Stimulated activated CD4-positive, alpha-beta T cell treated with anti-CD3 and anti-CD28 coated beads, TNF-alpha, amount 100 ng/mL, for 48 hours (primary cell): ENCODE measurements at regions not wholly inside any gene's neighbourhood (a gene's known extent, or its start where the extent isn't known, plus 50 kb on each side); places are given as distances from the start of the nearest gene placed in this dataset.
"Not testable (repeated sequence)": the region's sequence is repeated elsewhere in the genome, so short reads cannot be mapped to it uniquely, and the experiment has no call there.

Experiments used
- DNase-seq, 3 donors: peaks; one replicate each; pipeline ENCODE4 v3.0.0-alpha.2; 2020; ENCODE audit warnings: low read depth in 3 of 3

DNA sequence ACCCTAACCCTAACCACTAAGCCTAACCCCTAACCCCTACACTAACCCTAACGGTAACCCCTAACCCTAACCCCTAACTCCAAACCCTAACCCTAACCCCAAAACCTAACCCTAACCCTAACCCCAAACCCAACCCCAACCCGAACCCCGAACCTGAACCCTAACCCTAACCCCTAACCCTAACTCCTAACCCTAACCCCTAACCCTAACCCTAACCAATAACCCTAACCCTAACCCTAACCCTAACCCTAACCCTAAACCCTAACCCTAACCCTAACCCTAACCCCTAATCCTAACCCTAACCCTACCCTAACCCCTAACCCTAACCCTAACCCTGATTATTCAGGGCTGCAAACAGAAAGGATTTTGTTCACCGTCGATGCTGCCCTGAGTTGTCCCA is 144.6 kb upstream of the DUSP22 start:
- DNase-seq: not testable (repeated sequence)

- DNase-seq: peak; percentile 86 to 97 (median 88)
Observed at GRCh38 chr6:148051-148984, 144.0 kb upstream of the DUSP22 start.

- DNase-seq: not testable (repeated sequence)
Observed at GRCh38 chr6:150147-150546, 142.1 kb upstream of the DUSP22 start.

GRCh38 chr6:152436-152835 is 139.9 kb upstream of the DUSP22 start:
- DNase-seq: not testable (repeated sequence)

DNA sequence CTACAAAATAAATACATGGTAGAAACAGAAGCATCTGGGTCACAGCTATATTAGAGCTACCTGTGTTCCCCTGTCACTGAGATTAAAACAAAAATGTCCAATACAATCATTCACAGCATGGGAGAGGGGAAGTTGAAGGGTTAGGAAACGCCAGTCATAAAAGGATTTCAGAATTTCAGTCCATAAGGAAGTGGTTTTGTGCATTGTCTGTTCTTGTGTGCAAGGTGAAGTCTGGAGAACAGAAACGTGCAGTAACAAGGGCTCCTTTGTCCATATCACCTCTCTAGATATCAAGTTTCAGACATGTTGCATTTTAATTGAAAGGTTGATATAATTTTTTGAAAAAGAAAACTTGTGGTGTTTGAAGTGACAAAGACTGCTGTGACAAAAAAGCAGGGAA is 139.3 kb upstream of the DUSP22 start:
- not testable (repeated sequence) for DNase-seq

GRCh38 chr6:153867-154266 is 138.4 kb upstream of the DUSP22 start:
- not testable (repeated sequence) for DNase-seq

DNA sequence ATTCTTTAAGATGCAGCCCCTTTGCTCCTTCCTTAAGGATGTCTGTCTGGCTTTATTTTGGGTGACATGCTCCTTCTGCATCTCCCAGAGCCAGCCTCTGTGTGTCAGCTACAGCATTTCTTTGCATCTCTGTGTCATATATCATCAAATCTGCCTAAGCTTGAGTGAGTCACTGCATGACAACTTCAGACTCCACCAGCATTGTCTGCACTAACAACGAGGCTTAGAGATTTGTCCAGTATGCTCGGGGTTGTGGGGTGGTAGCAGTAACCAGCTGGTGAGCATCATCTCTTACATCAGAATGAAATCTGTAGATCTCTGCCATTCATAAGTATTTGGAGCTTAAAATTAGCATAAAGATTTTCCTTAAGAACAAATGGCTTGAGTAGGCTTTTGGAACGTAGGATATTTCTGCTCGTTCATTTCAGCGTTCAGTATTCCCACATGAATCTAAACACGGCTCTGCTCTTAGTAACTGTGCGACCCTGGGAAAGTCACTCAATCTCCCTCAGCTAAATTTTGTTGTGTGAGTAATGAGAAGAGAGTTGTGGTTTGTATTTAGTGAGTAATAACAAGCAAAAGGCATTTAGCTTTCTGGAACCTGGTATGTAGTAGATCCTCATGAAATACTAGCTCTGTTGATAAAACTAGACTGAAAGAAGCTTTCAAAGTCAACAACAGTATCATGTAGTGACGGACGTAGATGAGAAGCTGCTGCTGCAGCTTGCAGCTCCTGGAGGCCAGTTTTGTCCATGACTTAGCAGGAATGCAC is 137.8 kb upstream of the DUSP22 start:
- not testable (repeated sequence) for DNase-seq

DNA sequence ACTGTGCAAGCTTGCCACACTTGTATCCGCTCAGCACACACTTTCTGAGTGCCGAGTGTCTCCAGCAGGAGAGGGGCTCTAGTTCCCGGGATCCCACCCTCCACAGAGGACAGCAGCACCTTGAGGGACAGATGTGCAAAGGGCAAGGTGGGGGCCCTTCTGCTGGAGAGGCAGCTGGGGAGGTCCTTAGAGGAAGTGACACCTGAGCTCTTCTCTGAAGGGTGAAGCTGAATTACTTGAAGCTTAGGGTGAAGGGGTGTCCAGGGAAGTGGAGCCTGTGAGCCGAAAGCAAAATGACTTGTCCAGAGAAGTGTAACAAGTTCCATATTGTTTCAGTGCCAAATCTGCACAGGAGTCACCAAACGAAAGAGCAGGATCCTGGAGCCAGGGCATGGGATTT is 136.3 kb upstream of the DUSP22 start:
- no peak for DNase-seq

GRCh38 chr6:156441-157140 is 135.7 kb upstream of the DUSP22 start:
- not testable (repeated sequence) for DNase-seq

DNA sequence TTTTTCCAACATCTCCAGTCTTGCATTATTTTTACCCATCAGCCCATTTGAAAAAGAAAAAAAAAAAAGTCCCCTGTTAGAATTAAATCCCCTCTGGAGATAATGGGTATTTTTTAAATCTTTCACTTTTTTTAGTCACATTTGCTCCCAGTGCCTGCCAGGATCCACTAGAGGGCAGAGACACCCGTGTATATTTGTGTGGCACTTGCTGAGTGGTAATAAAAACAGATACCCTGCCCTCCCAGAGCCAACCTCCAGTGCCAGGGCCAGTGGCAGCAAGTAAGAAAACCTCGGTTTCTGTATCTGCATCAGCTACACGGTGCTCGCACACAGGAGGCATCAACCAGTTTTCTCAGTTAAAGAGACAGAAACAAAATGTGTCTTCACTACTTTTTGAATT is 135.1 kb upstream of the DUSP22 start:
- DNase-seq: not testable (repeated sequence)

GRCh38 chr6:161657-162056 is 130.6 kb upstream of the DUSP22 start:
- DNase-seq: not testable (repeated sequence)

GRCh38 chr6:164720-165119 is 127.6 kb upstream of the DUSP22 start:
- no peak for DNase-seq

DNA sequence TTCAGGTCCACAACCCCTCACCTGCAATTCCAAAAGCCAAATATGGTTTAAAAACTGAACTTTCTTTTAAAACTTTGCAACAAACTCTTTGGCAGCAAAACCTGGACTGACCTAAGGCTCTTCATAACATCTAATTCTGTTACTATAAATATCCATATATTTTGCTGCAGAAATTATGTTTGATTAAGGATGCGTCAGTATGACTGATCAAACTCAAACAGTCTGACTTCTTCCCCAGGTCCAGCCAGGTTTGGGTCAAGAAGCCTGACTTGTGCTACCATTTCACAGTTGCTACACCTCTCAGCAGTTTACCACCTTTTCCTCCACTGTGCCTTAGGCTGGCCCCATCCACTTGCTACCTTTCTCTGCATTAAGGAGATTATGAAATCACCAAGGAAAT is 127.0 kb upstream of the DUSP22 start:
- DNase-seq: no peak

DNA sequence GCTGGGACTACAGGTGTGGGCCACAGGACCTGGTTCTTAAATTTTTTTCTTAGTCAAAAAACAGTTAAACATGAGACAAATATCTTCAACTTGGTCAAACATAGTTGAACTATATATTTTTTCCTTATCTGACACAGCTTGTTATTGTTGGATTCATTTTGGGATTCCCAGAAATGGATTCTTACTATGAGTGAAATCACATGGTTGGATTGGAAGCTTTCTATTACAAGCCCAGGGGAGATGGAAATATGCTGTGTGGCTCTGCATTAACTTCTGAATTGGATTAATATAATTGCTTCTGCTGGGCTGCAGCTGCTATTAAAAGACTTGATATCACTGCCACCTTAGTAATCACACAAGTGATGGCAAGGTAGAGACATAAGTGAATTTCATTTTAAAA is 126.4 kb upstream of the DUSP22 start:
- DNase-seq: no peak

DNA sequence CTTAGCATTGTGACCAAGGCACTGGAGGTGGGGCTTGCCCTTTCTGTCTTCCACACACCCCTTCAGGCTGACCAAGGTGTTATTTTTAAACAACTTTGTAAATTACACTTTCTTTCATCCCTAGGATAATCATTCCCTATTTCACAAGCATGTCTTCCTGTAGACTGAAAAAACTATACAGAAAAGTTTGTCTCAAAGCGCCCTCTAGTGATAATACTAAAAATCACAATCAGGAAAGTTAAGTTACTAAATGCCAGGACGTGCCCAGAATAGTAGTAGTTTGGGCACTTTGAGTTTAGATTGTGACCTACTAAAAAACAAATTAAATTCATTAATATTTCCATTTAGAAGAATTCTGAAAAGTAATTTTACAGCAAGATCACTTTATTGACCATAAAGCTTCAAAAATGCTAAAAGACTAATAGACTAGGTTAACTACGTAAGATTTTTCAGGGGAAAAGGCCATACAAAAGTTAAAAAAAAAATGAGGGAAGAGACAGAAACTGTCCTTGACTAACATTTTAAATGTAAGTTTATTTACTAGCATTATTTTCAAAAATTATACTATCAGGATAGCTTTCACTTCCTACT is 123.3 kb upstream of the DUSP22 start:
- no peak for DNase-seq

DNA sequence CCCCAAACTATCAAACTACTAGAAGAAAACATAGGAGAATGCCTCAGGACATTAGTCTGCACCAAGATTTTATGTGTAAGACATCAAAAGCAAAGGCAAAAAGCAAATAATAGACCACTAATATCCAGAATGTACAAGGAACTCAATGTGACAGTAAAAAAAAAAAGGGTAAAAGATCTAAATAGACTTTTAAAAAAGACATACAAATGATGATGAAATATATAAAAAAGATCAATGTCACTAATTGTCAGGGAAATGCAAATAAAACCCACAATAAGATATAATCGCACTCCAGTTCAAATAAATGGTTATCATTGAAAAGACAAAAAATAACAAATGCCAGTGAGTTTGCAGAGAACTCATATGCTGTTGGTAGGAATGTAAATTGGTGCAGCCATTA is 118.3 kb upstream of the DUSP22 start:
- no peak for DNase-seq

DNA sequence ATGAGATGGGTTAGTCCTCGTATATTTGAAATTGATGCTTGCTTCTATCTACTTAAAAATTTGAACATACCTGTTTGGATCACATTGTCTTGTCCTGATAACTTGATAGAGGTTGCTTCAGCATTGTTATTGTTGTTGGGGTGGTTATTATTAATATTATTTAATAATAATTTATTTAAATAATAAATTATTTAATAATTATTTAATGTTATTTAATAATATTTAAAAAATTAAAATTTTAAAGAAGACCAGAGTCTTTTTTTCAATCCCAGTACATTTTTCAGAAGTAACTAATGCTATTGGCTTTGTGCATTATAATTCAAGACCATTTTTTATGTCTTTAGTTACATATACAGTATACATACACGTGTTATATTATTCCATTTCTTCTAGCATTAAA is 116.6 kb upstream of the DUSP22 start:
- DNase-seq: no peak

DNA sequence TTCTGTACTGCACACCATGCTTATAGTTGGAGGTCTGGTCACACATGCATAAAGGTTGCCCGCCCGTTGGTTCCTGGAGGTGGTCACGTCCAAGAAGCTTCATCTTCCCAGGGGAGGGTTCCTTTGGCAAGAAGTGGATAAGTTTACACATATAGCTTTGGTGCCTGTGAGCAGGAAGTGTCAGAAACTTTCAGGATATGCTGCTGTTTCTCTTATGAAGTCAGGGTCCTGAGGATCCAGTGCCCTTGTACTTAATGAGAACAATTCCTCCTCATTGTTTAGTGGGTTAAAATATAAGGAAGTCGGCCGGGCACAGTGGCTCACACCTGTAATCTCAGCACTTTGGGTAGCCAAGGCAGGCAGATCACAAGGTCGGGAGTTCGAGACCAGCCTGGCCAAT is 115.5 kb upstream of the DUSP22 start:
- DNase-seq: no peak

DNA sequence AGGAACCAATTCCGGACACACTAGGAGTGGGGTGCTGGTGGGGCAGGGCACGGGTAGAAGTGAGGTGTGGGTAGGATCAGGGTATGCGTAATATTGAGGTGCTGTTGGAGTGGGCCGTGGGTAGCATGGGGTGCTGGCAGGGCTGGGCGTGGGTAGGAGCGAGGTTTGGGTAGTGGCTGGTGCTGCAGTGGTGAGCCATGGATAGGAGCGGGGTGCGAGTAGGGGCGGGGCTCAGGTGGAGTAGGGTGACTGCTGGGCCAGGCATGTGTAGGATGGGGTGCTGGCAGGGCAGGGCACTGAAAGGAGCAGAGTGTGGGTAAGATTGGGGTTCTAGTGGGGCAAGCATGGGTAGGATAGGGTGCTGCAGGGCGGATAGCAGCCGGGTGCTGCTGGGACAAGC is 114.2 kb upstream of the DUSP22 start:
- no peak for DNase-seq

GRCh38 chr6:178929-179328 is 113.4 kb upstream of the DUSP22 start:
- DNase-seq: not testable (repeated sequence)

DNA sequence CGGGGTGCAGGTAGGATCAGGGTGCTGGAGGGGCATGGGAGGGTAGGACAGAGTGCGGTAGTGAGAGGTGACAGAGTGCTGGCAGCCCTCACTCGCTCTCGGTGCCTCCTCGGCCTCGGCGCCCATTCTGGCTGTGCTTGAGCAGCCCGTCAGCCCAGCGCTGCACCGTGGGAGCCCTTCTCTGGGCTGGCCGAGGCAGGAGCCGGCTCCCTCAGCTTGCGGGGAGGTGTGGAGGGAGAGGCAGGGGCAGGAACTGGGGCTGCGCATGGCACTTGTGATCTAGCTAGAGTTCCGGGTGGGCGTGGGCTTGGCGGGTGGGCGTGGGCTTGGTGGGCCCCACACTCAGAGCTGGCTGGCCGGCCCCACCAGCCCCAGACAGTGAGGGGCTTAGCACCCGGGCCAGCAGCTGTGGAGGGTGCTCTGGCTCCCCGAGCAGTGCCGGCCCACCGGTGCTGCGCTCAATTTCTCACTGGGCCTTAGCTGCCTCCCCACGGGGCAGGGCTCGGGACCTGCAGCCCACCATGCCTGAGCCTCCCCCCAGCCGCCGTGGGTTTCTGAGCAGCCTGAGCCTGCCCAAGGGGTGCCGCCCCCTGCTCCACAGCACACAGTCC is 112.8 kb upstream of the DUSP22 start:
- DNase-seq: no peak
